ENCODE measurements at regions not wholly inside any gene's neighbourhood (a gene's known extent, or its start where the extent isn't known, plus 50 kb on each side); places are given as distances from the start of the nearest gene placed in this dataset.

GRCh38 chr13:64413529-64413928 lies 2816.6 kb downstream of the PCDH9 start:
- intact Hi-C loops (cut with micrococcal nuclease): no loop called here
- Histone ChIP-seq H4K8ac (ENCODE audit: low read depth in 2 of 2, low read length in 2 of 2) (no peak overlapping the region), H4K91ac (ENCODE audit: insufficient read depth, low read depth, low read length) (no peak overlapping the region), H3K23ac (ENCODE audit: low read depth, low read length) (no peak overlapping the region), H2BK120ac (ENCODE audit: low read depth, low read length) (no peak overlapping the region), H3K4ac (ENCODE audit: low read depth, low read length) (no peak overlapping the region), H3K18ac (ENCODE audit: low read depth, low read length) (no peak overlapping the region), H4K5ac (ENCODE audit: low read depth, low read length) (no peak overlapping the region), H3K36me3 (ENCODE audit: control insufficient read depth, insufficient read depth, low read length) (no peaks in the 10 kb centered on the region), H3K4me2 (ENCODE audit: low read depth, low read length) (no peak overlapping the region), H3K79me1 (ENCODE audit: low read depth in 1 of 2, low read length in 2 of 2) (no peaks in the 10 kb centered on the region), H2AFZ (replicated peaks; ENCODE audit: low read length, poor library complexity) (no peak overlapping the region), H2AK5ac (ENCODE audit: low read depth, low read length) (no peak overlapping the region), H2AK9ac (replicated peaks; ENCODE audit: low read depth, low read length, poor library complexity) (no peak overlapping the region), H3K56ac (ENCODE audit: extremely low read depth, insufficient read depth, low read length) (no peak overlapping the region), H3K9me3 (ENCODE audit: control insufficient read depth, insufficient read depth, low read length) (no peaks in the 10 kb centered on the region), H3K9ac (ENCODE audit: low read depth, low read length) (no peak overlapping the region), H4K20me1 (ENCODE audit: insufficient read depth, low read length) (no peaks in the 10 kb centered on the region), H2BK5ac (ENCODE audit: low read depth, low read length, poor library complexity, severe bottlenecking) (no peak overlapping the region), H3K27me3 (ENCODE audit: control insufficient read depth, insufficient read depth, low read length) (no peaks in the 10 kb centered on the region), H3K14ac (replicated peaks; ENCODE audit: low read depth, low read length) (no peak overlapping the region), H3K9me1 (ENCODE audit: insufficient read depth, low read length) (no peaks in the 10 kb centered on the region), H3K27ac (ENCODE audit: insufficient read depth, low read length) (no peak overlapping the region), H3K4me1 (ENCODE audit: control insufficient read depth, insufficient read depth, low read length) (no peaks in the 10 kb centered on the region), H3K4me3 (ENCODE audit: insufficient read depth, low read depth, low read length) (no peak overlapping the region), H2BK15ac (ENCODE audit: low read depth, low read length) (no peak overlapping the region), H2BK20ac (ENCODE audit: low read depth, low read length) (no peak overlapping the region)
- POLR2A ChIA-PET (ENCODE audit: unreplicated experiment): no interaction called here
- DNase-seq (no peak), ATAC-seq (ENCODE audit: low read depth) (no peak)
- TF ChIP-seq MAZ (IDR thresholded peaks at IDR 0.05; ENCODE audit: borderline replicate concordance, low read depth, low read length) (no peak), USF2 (IDR thresholded peaks at IDR 0.05; ENCODE audit: low read depth, low read length) (no peak), RFX5 (IDR thresholded peaks at IDR 0.05; ENCODE audit: low read depth, low read length) (no peak), CTCF (conservative IDR thresholded peaks at IDR 0.05; ENCODE audit: low read depth, low read length) (no peak)
- dilution Hi-C loops (cut with HindIII; ENCODE audit: low sequenced_read_pairs, unreplicated experiment): no loop called here
- BruUV-seq (replicated peaks): no TSS peak
- in situ Hi-C loops (cut with MboI; ENCODE audit: low sequenced_read_pairs): no loop called here
- CTCF ChIA-PET: no interaction called here
